GM23248 (cell line): ENCODE measurements at regions not wholly inside any gene's neighbourhood (a gene's known extent, or its start where the extent isn't known, plus 50 kb on each side); places are given as distances from the start of the nearest gene placed in this dataset.
A peak's percentile ranks its signal among the peaks of the same experiment; 100 is the strongest.

Source experiments
- DNase-seq: peaks from one replicate; pipeline ENCODE4 v3.0.0-alpha.2; 2015
- H2AFZ ChIP-seq: fragments of 200-600 bp; sonication (generic); 2 replicates; pipeline ENCODE4 v1.6.1; 2016; ENCODE audit warnings: antibody characterized with exemption
- H3F3A ChIP-seq: fragments of 200-600 bp; sonication (generic); 2 replicates; pipeline ENCODE4 v1.6.1; 2016; ENCODE audit warnings: mild to moderate bottlenecking, antibody characterized with exemption, mixed run types; ENCODE audit not compliant: insufficient read depth
- H3K27ac ChIP-seq: fragments of 200-600 bp; sonication (generic); 2 replicates; pipeline ENCODE4 v1.5.1; 2016; ENCODE audit warnings: mild to moderate bottlenecking
- H3K27me3 ChIP-seq: fragments of 200-600 bp; sonication (generic); replicated peaks from 2 replicates; pipeline ENCODE4 v1.6.1; 2016; ENCODE audit warnings: mild to moderate bottlenecking; ENCODE audit not compliant: insufficient read depth
- H3K36me3 ChIP-seq: fragments of 200-600 bp; sonication (generic); 2 replicates; pipeline ENCODE4 v1.6.1; 2016; ENCODE audit warnings: low read depth, mild to moderate bottlenecking
- H3K4me1 ChIP-seq: fragments of 200-600 bp; sonication (generic); 2 replicates; pipeline ENCODE4 v1.6.1; 2016; ENCODE audit warnings: mild to moderate bottlenecking; ENCODE audit not compliant: insufficient read depth
- H3K4me2 ChIP-seq: fragments of 200-600 bp; sonication (generic); one replicate; pipeline ENCODE4 v1.6.1; 2016; ENCODE audit warnings: mild to moderate bottlenecking; ENCODE audit not compliant: unreplicated experiment
- H3K4me3 ChIP-seq: fragments of 200-600 bp; sonication (generic); 2 replicates; pipeline ENCODE4 v1.5.1; 2016; ENCODE audit warnings: mild to moderate bottlenecking
- H3K79me2 ChIP-seq: fragments of 200-600 bp; sonication (generic); 2 replicates; pipeline ENCODE4 v1.6.1; 2016; ENCODE audit warnings: mild to moderate bottlenecking; ENCODE audit not compliant: insufficient read depth
- H3K9ac ChIP-seq: fragments of 200-600 bp; sonication (generic); 2 replicates; pipeline ENCODE4 v1.6.1; 2016; ENCODE audit warnings: mild to moderate bottlenecking
- H3K9me2 ChIP-seq: fragments of 200-600 bp; sonication (generic); 2 replicates; pipeline ENCODE4 v1.6.1; 2016; ENCODE audit warnings: mixed run types, mild to moderate bottlenecking, moderate library complexity; ENCODE audit not compliant: insufficient read depth
- H3K9me3 ChIP-seq: fragments of 200-600 bp; sonication (generic); one replicate; pipeline ENCODE4 v1.6.1; 2017; ENCODE audit warnings: low read depth
- H4K20me1 ChIP-seq: fragments of 200-600 bp; sonication (generic); 2 replicates; pipeline ENCODE4 v1.6.0; 2016; ENCODE audit not compliant: insufficient read depth
- EZH2 ChIP-seq: fragments of 200-600 bp; sonication (generic); IDR thresholded peaks from 2 replicates; pipeline ENCODE4 v1.6.1; 2018; ENCODE audit warnings: antibody characterized with exemption, mild to moderate bottlenecking; ENCODE audit not compliant: insufficient read depth, poor library complexity, severe bottlenecking
- EZH2phosphoT487 ChIP-seq: fragments of 200-600 bp; sonication (generic); IDR thresholded peaks from 2 replicates; pipeline ENCODE4 v1.6.1; 2018; ENCODE audit warnings: antibody characterized with exemption, moderate library complexity, mild to moderate bottlenecking, low read depth; ENCODE audit not compliant: insufficient read depth
- WGBS, 2 experiments: methylation state at CpG; one replicate each; pipeline ENCODE4 v1.1.6; 2015 to 2017; ENCODE audit warnings: low lambda C conversion rate in 2 of 2, low coverage in 1 of 2; ENCODE audit errors: missing lambda C conversion rate in 2 of 2; 5-methylcytosine and 5-hydroxymethylcytosine counted together
- in situ Hi-C: fragments of 300-500 bp; cut with MboI; formaldehyde crosslinking; loops from 2 replicates; pipeline ENCODE4 v1.15.0; 2020

DNA sequence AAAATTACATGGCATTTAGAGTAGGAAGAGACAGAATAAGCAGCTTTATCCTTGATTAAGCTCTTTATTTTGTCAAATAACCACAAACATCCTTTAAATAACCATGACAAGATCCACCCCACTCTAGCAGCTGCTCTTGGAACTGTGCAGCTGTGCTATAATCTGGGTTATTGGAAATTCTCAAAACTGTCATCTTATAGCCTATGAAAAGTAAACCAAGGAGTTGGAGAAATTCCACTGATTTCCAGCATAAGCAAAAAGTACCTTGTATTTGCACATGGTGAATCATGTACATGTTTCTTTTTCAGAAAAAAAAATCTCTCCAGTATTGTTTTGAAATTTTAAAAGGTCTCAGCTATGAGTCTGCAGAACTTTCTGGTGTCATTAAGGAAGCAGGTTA lies 88.8 kb upstream of the ABI3BP start:
- Histone ChIP-seq H3K36me3 (no peaks in the 10 kb centered on the region), H3K9me3 (no peaks in the 10 kb centered on the region), H2AFZ (no peak overlapping the region), H3K4me3 (no peak overlapping the region), H3K79me2 (no peaks in the 10 kb centered on the region), H3K9ac (no peak overlapping the region), H3K4me2 (no peak overlapping the region), H3K27me3 (no peaks in the 10 kb centered on the region), H3K27ac (no peak overlapping the region), H3K4me1 (peaks cover 4% of the 10 kb centered on the region; the same call in 1 of the 2 replicates), H3F3A (no peaks in the 10 kb centered on the region), H4K20me1 (no peaks in the 10 kb centered on the region), H3K9me2 (no peaks in the 10 kb centered on the region; the same call in 1 of the 2 replicates)
- in situ Hi-C loops = no loop called here
- TF ChIP-seq EZH2phosphoT487 (no peak), EZH2 (no peak)
- DNase-seq = peak; percentile 23

DNA sequence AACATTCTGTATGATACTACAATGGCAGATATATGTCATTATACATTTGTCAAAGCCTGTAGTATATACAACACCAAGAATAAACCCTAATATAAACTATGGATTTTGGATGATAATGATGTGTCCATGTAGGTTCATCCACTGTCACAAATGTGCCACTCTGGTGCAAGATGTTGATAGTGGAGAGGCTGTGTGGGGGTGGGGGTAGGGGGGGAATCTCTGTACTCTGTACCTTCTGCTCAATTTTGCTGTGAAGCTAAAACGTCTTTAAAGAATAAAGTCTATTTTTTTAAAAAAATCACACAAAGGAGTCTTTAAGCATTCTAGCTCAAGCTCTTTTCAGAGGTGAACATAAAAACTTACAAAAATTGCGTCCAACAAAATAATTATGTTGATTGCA lies 88.2 kb upstream of the ABI3BP start:
- no peaks in the 10 kb centered on the region for H3K9me3 ChIP-seq
- no peaks in the 10 kb centered on the region for H3K36me3 ChIP-seq
- 91% methylated on average over 2 of the region's 2 CpGs for WGBS, 2 experiments
- H3K4me3 ChIP-seq = no peak overlapping the region
- H3K4me1 ChIP-seq = peaks cover 4% of the 10 kb centered on the region; the same call in 1 of the 2 replicates
- no peaks in the 10 kb centered on the region for H4K20me1 ChIP-seq
- H3K27me3 ChIP-seq = no peaks in the 10 kb centered on the region
- no peak for TF ChIP-seq EZH2phosphoT487
- TF ChIP-seq EZH2 = no peak
- DNase-seq = no peak
- no peak overlapping the region for H3K27ac ChIP-seq
- no peak overlapping the region for H2AFZ ChIP-seq
- no peaks in the 10 kb centered on the region; the same call in 1 of the 2 replicates for H3K9me2 ChIP-seq
- no peaks in the 10 kb centered on the region for H3K79me2 ChIP-seq
- H3K4me2 ChIP-seq = no peak overlapping the region
- H3F3A ChIP-seq = no peaks in the 10 kb centered on the region
- in situ Hi-C loops = no loop called here
- H3K9ac ChIP-seq = no peak overlapping the region

DNA sequence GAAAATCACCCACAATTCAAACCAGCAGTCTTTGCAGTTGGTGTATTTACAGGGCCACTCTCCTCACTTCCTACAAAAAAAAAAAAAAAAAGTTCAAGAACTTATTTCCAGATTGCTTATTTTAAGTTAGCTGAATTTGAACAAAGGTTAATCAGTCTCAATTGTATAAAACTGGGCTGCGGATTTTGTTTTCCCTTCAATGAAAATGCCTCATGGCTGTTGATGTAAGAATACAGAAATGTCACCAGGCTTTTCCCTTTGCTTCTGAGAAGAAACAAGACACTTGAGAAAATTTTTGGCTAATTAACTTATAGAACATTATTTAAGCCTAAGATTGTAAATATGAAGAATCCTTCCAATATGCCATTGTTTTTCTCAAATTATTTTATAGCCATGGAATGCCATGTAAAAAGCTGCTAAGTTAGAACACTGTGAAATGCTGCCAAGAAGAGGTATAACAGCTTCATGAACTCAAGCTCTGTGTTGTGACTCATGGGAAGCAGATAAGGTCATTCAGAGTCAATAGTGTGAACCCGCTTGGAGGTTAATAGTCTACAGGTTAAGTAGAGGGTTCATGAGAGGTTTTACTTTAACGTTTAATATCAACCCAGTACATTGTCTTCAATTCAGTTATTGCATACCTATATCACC lies 84.3 kb upstream of the ABI3BP start:
- no peaks in the 10 kb centered on the region for H3F3A ChIP-seq
- no peaks in the 10 kb centered on the region for H3K79me2 ChIP-seq
- H2AFZ ChIP-seq = no peak overlapping the region
- in situ Hi-C loops = no loop called here
- DNase-seq = peak; percentile 32
- H3K27ac ChIP-seq = no peak overlapping the region
- H3K36me3 ChIP-seq = no peaks in the 10 kb centered on the region
- 50 to 63% methylated on average over 3 of the region's 3 CpGs for WGBS, 2 experiments
- no peaks in the 10 kb centered on the region for H3K27me3 ChIP-seq
- no peak overlapping the region for H3K4me2 ChIP-seq
- no peaks in the 10 kb centered on the region for H3K9me2 ChIP-seq
- H3K4me1 ChIP-seq = peaks cover 6% of the 10 kb centered on the region
- no peaks in the 10 kb centered on the region for H3K9me3 ChIP-seq
- no peak overlapping the region for H3K4me3 ChIP-seq
- H4K20me1 ChIP-seq = no peaks in the 10 kb centered on the region
- no peak overlapping the region for H3K9ac ChIP-seq
- TF ChIP-seq EZH2 = no peak
- TF ChIP-seq EZH2phosphoT487 = no peak

DNA sequence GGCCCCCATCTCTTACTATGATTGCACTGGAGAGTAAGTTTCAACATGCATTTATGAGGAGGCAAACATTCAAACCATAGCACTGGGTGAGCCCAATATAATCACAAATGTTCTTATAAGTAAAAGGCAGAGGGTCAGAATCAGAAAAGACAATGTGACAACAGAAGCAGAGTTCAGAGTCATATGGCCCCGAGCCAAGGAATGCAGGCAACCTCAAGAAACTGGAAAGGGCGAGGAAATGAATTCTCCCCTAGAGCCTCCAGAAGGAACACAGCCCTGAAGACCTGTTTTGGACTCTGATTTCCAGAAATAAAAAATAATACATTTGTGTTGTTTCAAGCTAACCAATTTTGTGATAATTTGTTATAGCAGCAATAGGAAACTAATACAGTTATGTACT lies 81.3 kb upstream of the ABI3BP start:
- no peaks in the 10 kb centered on the region for H3K9me3 ChIP-seq

More for the DNA sequence above, 81.3 kb upstream of the ABI3BP start:
- no peaks in the 10 kb centered on the region for H3K9me2 ChIP-seq
- no peak overlapping the region for H3K9ac ChIP-seq
- no peak overlapping the region for H3K27ac ChIP-seq
- H4K20me1 ChIP-seq = no peaks in the 10 kb centered on the region
- WGBS, 2 experiments = 79 to 83% methylated on average over 2 of the region's 2 CpGs
- H3K27me3 ChIP-seq = no peaks in the 10 kb centered on the region
- H3K4me3 ChIP-seq = no peak overlapping the region
- TF ChIP-seq EZH2phosphoT487 (no peak), EZH2 (no peak)
- in situ Hi-C loops = no loop called here
- no peak for DNase-seq
- H3F3A ChIP-seq = no peaks in the 10 kb centered on the region
- no peaks in the 10 kb centered on the region for H3K36me3 ChIP-seq
- no peak overlapping the region for H2AFZ ChIP-seq
- no peaks in the 10 kb centered on the region for H3K79me2 ChIP-seq
- no peak overlapping the region for H3K4me2 ChIP-seq
- peaks cover 11% of the 10 kb centered on the region; the same call in 1 of the 2 replicates for H3K4me1 ChIP-seq
